GM06990 (cell line): ENCODE measurements at regions not wholly inside any gene's neighbourhood (a gene's known extent, or its start where the extent isn't known, plus 50 kb on each side); places are given as distances from the start of the nearest gene placed in this dataset.

ENCODE experiments used
- DNase-seq: peaks from one replicate; pipeline ENCODE4 v3.0.0-alpha.2; 2011; ENCODE audit not compliant: insufficient read length; ENCODE audit errors: extremely low read depth
- H3K27me3 ChIP-seq: replicated peaks from 2 replicates; pipeline ENCODE4 v1.6.0; 2011; ENCODE audit warnings: low read length; ENCODE audit not compliant: control insufficient read depth, insufficient read depth
- H3K36me3 ChIP-seq: 2 replicates; pipeline ENCODE4 v1.5.1; 2011; ENCODE audit warnings: low read length; ENCODE audit not compliant: control insufficient read depth, insufficient read depth
- H3K4me3 ChIP-seq: replicated peaks from 2 replicates; pipeline ENCODE4 v1.5.1; 2011; ENCODE audit warnings: low read depth, mild to moderate bottlenecking, control low read depth, low read length
- TF ChIP-seq, protein P1 (sequence below): IDR thresholded peaks from 2 replicates; pipeline ENCODE4 v1.5.1; 2011; ENCODE audit warnings: low read length, control low read depth, mild to moderate bottlenecking, inconsistent platforms; ENCODE audit not compliant: insufficient read depth, poor library complexity, severe bottlenecking

GRCh38 chr6:56746767-56747504 lies 104.2 kb upstream of the DST start:
- DNase-seq: no peak
- TF ChIP-seq, protein P1, sequence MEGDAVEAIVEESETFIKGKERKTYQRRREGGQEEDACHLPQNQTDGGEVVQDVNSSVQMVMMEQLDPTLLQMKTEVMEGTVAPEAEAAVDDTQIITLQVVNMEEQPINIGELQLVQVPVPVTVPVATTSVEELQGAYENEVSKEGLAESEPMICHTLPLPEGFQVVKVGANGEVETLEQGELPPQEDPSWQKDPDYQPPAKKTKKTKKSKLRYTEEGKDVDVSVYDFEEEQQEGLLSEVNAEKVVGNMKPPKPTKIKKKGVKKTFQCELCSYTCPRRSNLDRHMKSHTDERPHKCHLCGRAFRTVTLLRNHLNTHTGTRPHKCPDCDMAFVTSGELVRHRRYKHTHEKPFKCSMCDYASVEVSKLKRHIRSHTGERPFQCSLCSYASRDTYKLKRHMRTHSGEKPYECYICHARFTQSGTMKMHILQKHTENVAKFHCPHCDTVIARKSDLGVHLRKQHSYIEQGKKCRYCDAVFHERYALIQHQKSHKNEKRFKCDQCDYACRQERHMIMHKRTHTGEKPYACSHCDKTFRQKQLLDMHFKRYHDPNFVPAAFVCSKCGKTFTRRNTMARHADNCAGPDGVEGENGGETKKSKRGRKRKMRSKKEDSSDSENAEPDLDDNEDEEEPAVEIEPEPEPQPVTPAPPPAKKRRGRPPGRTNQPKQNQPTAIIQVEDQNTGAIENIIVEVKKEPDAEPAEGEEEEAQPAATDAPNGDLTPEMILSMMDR: no peak
- no peak overlapping the region for H3K4me3 ChIP-seq
- no peaks in the 10 kb centered on the region for H3K36me3 ChIP-seq
- no peaks in the 10 kb centered on the region for H3K27me3 ChIP-seq

GRCh38 chr6:56745971-56746370 lies 103.3 kb upstream of the DST start:
- H3K27me3 ChIP-seq: no peaks in the 10 kb centered on the region
- H3K36me3 ChIP-seq: no peaks in the 10 kb centered on the region
- H3K4me3 ChIP-seq: no peak overlapping the region
- no peak for DNase-seq
- TF ChIP-seq, protein P1: no peak

GRCh38 chr6:56745081-56745480 lies 102.4 kb upstream of the DST start:
- no peak overlapping the region for H3K4me3 ChIP-seq
- no peaks in the 10 kb centered on the region for H3K27me3 ChIP-seq
- TF ChIP-seq, protein P1: no peak
- no peaks in the 10 kb centered on the region for H3K36me3 ChIP-seq
- no peak for DNase-seq

DNA sequence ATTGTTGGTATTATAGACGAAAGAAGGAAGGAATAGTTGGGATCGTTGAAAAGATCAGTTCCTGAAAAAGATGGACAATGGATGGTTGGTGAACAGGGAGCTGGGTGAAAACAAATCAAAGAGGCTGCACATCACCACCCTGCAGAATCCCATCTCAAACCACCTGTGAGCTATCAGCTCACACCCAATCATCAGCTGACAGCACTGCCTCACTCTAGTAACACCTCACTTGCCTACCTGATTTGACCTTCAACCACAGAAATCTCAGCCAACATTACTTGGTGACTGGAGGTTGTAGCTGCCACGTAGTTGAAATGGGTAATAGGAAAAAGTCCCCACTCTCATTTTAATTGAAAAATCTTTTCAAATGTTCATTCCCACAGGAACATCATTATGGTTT lies 101.8 kb upstream of the DST start:
- Histone ChIP-seq H3K27me3 (no peaks in the 10 kb centered on the region), H3K36me3 (no peaks in the 10 kb centered on the region), H3K4me3 (no peak overlapping the region)
- DNase-seq: no peak
- TF ChIP-seq, protein P1: no peak

DNA sequence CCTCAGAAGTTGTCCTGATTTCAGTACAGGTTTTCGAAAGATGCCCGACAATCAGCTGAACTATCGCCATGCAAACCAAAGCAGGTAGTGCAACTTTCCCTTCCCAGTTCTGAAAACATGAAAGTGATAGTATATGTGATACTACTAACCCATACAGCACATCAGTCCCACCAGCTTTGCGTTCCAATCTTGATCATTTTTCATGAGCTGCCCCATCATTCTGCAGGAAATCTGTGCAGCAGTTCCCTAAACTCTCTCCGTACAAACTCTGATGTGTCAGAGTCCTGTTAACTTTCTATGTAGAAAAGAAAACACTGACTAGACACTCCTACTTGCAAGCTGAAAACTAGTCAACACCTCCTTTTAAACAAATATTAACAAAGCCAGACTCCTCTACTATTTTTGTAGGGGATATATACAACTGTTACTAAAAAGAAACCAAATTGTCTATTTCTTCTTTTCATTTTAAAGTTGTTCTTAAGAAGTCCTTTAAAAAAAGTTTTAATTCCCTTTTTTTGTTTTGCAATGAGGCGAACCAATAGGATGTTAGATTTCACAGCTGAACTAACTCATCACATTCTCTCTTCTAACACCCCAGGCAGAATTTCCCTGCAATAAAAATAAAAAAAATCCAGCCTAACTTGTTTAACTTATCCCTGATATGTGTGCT lies 99.6 kb upstream of the DST start:
- no peak for DNase-seq
- Histone ChIP-seq H3K27me3 (no peaks in the 10 kb centered on the region), H3K36me3 (0 out of 2 replicates have a peak, but pooled peaks cover 1% of the 10 kb centered on the region), H3K4me3 (peak overlapping the region; percentile 48)
- TF ChIP-seq, protein P1: no peak
